Activated CD4-positive, alpha-beta T cell treated with anti-CD3 and anti-CD28 coated beads, Interleukin-2, amount 50 U/mL, for 1 hour (primary cell): ENCODE measurements at regions not wholly inside any gene's neighbourhood (a gene's known extent, or its start where the extent isn't known, plus 50 kb on each side); places are given as distances from the start of the nearest gene placed in this dataset.
"Not testable (repeated sequence)": the region's sequence is repeated elsewhere in the genome, so short reads cannot be mapped to it uniquely, and the experiment has no call there.

Source experiments
- DNase-seq: peaks from one replicate; pipeline ENCODE4 v3.0.0-alpha.2; 2020

GRCh38 chr16:59455497-59455896, 721.4 kb upstream of the GOT2 start:
- DNase-seq, result no peak

- DNase-seq, result not testable (repeated sequence)
Observed at GRCh38 chr16:59450513-59450912, 716.4 kb upstream of the GOT2 start.

- DNase-seq, result no peak
Observed at GRCh38 chr16:59440502-59440901, 706.4 kb upstream of the GOT2 start.

GRCh38 chr16:59432896-59433295, 698.8 kb upstream of the GOT2 start:
- DNase-seq, result no peak

- DNase-seq, result no peak
Observed at GRCh38 chr16:59432276-59432675, 698.2 kb upstream of the GOT2 start.

GRCh38 chr16:59424714-59425273, 690.7 kb upstream of the GOT2 start:
- DNase-seq, result no peak

GRCh38 chr16:59411961-59412841, 678.1 kb upstream of the GOT2 start:
- DNase-seq, result no peak

GRCh38 chr16:59410451-59410850, 676.3 kb upstream of the GOT2 start:
- no peak for DNase-seq

- DNase-seq, result no peak
Observed at GRCh38 chr16:59405802-59406201, 671.7 kb upstream of the GOT2 start.

GRCh38 chr16:59404509-59404908, 670.4 kb upstream of the GOT2 start:
- DNase-seq, result no peak

- no peak for DNase-seq
Observed at GRCh38 chr16:59400830-59401229, 666.7 kb upstream of the GOT2 start.

- no peak for DNase-seq
Observed at GRCh38 chr16:59397638-59398037, 663.5 kb upstream of the GOT2 start.

- DNase-seq, result no peak
Observed at GRCh38 chr16:59394526-59394925, 660.4 kb upstream of the GOT2 start.

- no peak for DNase-seq
Observed at GRCh38 chr16:59392911-59393310, 658.8 kb upstream of the GOT2 start.

GRCh38 chr16:59391617-59392364, 657.7 kb upstream of the GOT2 start:
- no peak for DNase-seq

GRCh38 chr16:59385959-59386358, 651.8 kb upstream of the GOT2 start:
- no peak for DNase-seq

- DNase-seq, result no peak
Observed at GRCh38 chr16:59385491-59385890, 651.4 kb upstream of the GOT2 start.

- no peak for DNase-seq
Observed at GRCh38 chr16:59373632-59374031, 639.5 kb upstream of the GOT2 start.

- no peak for DNase-seq
Observed at GRCh38 chr16:59370717-59371116, 636.6 kb upstream of the GOT2 start.

GRCh38 chr16:59369523-59369922, 635.4 kb upstream of the GOT2 start:
- DNase-seq, result no peak

- no peak for DNase-seq
Observed at GRCh38 chr16:59368586-59368985, 634.5 kb upstream of the GOT2 start.

GRCh38 chr16:59356709-59357108, 622.6 kb upstream of the GOT2 start:
- no peak for DNase-seq

GRCh38 chr16:59356144-59356543, 622.0 kb upstream of the GOT2 start:
- DNase-seq, result no peak

- no peak for DNase-seq
Observed at GRCh38 chr16:59355704-59356103, 621.6 kb upstream of the GOT2 start.
